Activated T-helper 1 cell treated with anti-CD3 and anti-CD28 coated beads, Interleukin-2, amount 50 U/mL, for 16 hours (primary cell): ENCODE measurements at regions not wholly inside any gene's neighbourhood (a gene's known extent, or its start where the extent isn't known, plus 50 kb on each side); places are given as distances from the start of the nearest gene placed in this dataset.
"Not testable (repeated sequence)": the region's sequence is repeated elsewhere in the genome, so short reads cannot be mapped to it uniquely, and the experiment has no call there.

Experiments used
- DNase-seq, 2 donors: peaks; one replicate each; pipeline ENCODE4 v3.0.0-alpha.2; 2020; ENCODE audit warnings: low read depth in 1 of 2, low spot score in 1 of 2

- no peak for DNase-seq
These were observed 376.1 kb upstream of the SFSWAP start for GRCh38 chr12:131334835-131335234.

DNA sequence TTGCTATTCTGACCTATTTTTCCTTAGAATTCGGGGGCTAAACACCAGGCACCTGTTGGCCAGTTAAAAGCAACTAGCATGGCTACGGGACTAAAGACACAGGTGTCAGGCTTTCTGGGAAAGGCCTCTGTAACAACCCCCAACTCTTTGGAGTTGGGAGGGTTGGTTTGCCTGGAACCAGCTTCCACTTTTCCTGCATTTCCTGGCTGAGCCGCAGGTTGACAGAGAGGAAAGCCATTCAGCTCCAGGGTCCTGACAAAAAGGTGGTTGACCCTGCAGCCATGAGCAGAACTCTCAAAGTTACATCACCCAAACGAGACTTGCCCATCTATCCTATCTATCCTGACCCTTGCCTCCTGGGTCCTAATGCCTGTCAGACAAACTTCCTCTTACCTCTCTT lies 375.4 kb upstream of the SFSWAP start:
- DNase-seq = no peak

- DNase-seq = not testable (repeated sequence)
These were observed 373.0 kb upstream of the SFSWAP start for GRCh38 chr12:131337861-131338260.

- no peak for DNase-seq
These were observed 370.2 kb upstream of the SFSWAP start for GRCh38 chr12:131340616-131341210.

DNA sequence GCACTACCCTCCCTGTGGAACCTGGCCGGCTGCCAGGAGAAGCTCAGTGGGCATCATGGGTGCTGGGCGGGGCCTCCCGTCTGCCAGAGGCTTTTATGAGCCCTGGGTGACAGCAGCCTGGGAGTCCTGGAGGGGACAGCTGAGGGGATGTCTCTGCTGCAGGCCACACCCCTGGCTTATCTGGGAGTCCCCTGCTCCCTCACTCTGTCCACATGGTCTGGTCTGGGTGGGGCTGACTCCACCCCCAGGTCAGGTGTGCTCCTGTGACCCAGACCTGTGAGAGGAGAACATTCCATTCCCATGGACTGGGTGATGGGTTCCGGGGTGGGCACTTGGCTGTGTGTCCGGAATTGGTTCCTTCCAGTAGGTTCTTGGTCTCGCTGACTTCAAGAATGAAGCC lies 369.3 kb upstream of the SFSWAP start:
- DNase-seq = not testable (repeated sequence)

DNA sequence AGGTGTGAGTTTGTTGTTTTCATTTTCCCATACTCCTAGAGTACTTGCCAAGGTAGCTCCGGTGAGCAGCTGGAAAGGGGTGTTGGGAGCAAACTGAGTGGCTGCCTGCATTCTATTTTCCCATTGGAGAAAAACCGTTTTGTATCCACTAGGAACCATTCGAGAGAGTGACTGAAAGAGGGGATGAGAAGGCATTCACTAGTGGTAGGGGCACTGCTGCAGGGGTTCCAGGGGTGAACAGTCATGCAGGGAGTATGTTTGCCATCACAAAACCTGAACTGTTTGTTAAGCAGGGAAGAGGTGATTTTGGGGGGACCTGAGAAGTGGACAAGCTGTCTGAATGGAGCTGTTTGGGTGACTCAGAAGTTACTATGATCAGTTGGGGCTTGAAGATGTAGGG lies 367.5 kb upstream of the SFSWAP start:
- DNase-seq = not testable (repeated sequence)

GRCh38 chr12:131344715-131345520 lies 366.0 kb upstream of the SFSWAP start:
- not testable (repeated sequence) for DNase-seq

DNA sequence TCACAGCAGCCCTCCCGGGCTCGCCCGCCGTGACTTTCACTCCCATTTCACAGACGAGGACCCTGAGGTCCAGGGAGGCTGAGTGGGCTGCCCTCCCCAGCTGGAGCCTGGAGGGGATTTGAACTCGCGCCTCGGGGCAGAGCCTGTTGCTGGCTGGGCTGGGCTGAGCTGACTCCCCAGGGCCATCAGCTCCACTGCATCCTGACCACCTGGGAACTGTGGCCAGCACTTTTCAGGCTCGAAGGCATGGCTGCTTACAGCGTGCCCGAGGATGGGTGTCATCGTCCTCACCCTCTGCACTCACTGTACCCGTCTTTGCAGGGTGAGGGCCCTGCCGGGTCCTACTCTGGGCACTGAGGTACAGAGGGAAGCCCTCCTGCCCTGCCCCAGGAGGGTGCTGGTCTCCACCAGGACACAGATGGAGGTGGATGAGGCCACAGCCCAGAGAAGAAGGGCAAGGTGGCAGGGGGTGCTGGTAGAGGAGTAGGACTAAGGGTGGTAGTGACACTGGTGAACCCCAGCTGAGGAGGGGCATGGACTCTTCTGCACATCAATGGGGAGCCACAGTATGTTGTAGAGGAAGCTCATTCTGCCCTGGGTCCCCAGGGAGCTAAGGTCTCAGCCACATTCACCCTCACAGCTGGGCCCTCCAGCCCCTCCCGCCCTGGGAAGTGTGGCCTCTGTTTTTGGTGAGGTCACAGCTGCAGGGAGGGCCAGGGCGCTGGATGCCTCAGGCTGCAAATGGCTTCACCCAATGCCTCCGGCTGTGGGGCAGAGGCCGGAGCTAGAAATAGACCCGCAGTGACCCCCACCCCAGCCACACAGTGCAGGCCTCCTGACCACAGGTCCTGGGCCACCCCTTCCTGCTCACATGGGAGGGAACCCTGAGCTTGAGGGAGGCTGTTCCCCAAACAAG lies 365.1 kb upstream of the SFSWAP start:
- DNase-seq = no peak

GRCh38 chr12:131346555-131347344 lies 364.1 kb upstream of the SFSWAP start:
- DNase-seq = no peak

DNA sequence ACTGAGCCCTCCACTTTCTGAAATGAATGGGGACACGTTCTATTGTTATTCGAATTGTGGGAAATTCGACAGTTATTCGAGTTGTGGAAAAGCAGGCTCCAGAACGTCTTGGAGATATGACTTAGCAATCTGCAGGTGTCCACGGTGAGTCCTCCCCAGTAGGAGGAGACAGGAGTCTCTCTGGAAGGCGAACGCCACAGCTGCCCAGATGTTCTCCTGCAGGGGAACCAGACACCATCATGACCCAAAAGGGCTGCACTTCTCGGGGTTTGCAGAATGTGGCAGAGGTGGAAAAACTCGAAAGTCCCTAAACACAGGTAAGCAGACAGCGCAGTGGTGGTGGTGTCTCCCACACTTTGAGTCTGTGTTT lies 363.6 kb upstream of the SFSWAP start:
- no peak for DNase-seq

DNA sequence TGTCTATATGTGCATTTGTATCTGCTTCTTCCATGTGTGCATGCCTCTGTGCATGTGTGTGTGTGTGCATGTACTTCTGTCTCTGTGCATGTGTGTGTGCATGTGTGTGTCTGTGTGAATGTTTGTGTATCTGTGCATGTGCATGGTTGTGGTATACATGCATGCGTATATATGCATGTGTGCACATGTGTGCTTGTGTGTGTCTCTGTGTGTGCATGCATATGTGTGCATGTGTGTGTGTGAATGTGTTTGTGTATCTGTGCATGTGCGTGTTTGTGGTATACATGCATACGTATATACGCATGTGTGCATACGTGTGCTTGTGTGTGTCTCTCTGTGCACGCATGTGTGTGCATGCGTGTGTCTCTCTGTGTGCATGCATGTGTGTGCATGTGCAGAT lies 363.2 kb upstream of the SFSWAP start:
- DNase-seq = no peak

- DNase-seq = no peak
These were observed 362.7 kb upstream of the SFSWAP start for GRCh38 chr12:131348231-131348630.

- DNase-seq = no peak
These were observed 362.2 kb upstream of the SFSWAP start for GRCh38 chr12:131348646-131349045.

DNA sequence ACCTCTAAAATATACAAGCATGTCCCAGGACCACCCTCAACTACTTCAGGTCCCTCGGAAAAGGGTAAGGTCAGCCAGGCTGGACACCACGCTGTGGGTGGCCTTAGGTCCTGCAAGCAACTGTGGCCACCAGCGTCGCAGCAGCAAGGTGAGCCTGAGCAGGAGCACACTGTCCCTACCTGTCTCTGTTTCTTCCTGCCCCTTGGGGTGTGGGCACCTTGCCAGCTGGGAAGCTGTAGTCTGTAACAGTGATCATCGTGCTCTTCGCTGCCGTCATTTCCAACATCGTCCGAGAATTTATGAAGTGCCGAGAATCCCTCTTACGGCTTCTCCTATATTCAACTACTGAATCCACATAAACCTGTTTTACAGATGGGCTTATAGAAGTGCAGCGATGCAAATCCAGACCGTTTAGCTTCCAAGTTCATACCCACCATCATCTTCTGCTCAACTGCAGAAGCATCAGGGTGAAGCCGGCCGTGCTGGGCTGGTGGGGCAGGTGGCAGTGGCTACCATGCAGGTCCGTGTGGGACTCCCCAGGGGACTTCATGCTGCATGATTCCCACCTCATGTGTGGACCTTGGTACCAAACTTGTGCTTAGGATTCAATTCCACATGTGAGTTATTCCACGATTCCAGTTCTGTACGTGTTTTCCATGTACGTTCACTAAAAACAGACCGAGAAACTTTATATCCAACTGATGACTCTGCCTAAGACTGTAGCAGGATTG lies 361.3 kb upstream of the SFSWAP start:
- DNase-seq = no peak

DNA sequence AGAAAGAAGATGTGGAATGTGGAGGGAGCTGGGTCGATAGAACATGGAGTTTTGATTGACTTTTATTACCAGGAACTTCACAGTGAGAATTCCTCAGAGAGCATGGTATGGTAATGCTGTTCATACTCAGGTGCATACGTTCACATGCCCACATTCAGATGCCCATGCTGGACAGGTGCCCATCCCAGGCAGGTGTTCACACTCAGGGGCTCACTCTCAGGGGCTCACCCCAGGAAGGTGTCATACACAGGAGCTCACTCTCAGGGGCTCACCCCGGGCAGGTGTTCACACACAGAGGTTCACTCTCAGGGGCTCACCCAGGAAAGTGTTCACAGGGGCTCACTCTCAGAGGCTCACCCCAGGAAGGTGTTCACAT lies 360.0 kb upstream of the SFSWAP start:
- DNase-seq = no peak

- DNase-seq = no peak
These were observed 359.4 kb upstream of the SFSWAP start for GRCh38 chr12:131351319-131352028.

- no peak for DNase-seq
These were observed 358.5 kb upstream of the SFSWAP start for GRCh38 chr12:131352296-131352900.

DNA sequence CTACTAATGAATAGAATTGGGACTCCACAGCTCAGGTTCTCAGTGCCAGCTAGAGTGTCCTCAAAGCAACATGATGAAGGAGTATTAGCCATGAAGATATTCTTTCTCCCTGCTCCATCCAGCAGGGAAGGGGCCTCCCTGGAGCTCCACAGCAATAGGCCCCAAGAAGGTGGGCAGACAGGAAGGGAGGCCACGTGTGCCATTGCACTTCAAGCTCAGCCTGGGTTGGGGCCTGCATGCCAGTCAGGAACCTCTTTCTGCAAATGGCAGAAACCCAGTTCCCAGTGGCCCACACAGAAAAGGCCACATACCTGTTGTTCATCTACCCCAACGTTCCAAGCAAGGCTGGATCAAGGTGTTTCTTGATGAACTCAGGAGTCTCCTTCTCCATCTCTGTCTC lies 357.5 kb upstream of the SFSWAP start:
- DNase-seq = no peak

DNA sequence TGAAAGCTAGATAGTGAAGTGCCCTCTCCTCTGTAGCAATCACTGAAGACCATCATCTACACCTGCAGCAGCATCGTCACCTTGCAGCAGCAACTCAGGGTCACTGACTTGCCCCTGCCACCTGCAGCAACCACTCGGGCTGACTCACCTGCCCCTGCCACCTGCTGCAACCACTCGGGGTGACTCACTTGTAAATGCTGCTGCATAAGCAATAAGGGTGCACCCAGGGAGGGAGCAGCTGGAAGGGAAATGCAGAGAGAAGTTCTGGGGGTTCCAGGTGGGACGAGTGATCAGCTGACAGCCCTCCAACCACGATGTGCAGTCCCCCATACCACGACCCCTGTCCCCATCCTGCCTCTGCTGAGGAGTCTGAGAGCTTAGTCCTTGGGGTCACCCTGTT lies 357.1 kb upstream of the SFSWAP start:
- DNase-seq = no peak
